ENCODE measurements at regions not wholly inside any gene's neighbourhood (a gene's known extent, or its start where the extent isn't known, plus 50 kb on each side); places are given as distances from the start of the nearest gene placed in this dataset.

DNA sequence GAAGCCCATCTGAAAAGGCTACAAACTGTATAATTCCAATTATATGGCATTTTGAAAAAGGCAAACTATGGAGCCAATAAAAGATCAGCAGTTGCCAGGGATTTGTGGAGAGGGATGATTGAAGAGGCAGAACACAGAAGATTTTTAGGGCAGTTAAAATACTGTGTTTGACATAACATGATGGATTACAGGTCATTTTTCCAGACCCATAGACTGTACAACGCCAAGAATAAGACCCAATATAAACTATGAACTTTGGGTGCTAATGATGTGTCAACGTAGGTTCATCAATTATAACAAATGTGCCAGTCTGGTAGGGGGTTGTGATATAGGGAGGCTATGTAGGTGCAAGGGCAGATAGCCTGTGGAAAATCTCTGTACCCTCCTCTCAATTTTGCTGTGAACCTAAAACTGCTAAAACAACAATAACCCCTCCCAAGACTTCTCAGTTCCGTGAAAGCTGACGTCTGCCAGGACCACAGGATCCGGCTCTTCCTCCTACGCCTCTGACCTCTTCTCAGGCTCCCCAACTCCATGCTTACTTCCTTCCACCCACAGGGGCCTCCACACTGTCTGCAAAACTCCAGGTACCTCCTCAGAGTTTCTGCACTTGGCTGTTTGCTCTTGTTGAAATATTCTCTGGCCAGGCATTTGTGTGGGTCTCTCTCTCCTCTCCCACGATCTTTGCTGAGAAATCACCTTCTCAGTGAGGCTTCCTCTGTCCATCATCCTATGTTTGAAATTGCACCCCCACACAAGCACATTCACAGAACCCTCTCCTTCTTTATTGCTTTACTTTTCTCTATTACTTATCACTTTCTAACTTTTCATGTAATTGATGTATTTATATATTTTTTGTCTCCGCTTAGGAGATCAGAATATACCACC, 131.4 kb downstream of the BBS10 start:
- DNase-seq, result no peak

DNA sequence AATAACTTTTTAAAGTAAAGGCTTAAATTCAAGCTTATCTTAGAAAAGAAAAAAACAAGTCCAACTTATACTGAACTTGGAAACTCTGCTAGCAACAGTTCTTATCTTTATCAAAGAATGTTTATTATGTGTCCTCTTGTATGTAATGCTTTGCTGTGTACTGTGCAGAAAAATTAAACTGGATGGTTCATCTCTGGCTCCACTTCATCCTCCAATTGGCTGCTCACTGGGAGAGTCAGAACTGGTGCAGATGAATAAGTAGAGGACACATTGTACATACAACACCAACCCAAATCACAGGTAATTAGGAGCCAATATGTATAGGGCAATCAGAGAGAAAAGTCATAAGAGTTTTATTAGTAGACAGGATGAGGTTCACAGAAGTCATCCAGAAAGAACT, 123.6 kb upstream of the NAP1L1 start:
- no peak for DNase-seq

DNA sequence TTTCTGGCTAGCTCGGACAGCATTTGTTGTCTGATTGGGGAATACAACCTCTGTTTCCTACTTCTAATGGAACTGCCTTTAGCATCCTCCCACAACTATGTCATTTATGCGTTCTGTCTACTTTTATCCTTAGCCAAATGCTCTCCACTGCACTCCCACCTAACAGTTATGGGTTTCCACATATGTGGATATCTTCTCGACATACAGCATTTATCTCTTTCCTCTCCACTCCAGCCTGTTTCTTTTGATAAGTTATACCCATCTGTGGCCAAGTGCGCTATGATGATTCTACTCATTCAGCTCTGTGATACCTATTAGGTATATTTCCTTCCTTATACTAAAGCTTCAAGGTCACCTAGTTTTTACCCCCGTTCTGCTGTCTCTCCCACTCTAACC, 122.2 kb upstream of the NAP1L1 start:
- no peak for DNase-seq

DNA sequence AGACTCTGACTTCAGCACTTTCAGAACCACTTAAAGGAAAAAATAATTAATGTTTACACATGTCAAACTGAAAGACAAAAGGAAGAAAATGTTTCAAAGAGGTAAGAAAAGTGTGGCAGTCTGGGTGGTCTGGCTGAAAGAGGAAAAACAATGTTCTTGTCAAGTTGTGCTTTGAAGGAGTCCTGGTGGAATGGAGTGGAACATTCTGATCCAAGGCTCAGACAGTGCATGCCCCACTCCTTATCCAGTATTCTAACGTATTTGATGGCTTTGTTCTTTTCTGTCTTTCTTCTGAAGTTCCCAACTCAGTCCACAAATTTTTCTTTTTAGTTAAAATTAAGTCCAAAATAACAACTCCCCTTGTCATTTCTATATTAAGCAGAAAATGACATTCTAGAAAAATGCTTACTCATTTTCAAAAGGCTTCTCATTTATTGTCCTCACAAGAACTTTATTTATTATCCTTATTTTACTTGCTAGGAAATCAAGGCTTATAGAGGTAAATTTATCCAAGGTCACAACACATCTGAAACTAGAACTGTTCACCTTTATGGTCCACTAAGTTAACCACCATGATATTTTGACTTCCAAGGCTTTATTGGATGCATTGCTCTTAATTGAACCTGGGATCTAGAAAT, 121.7 kb upstream of the NAP1L1 start:
- DNase-seq, result no peak

DNA sequence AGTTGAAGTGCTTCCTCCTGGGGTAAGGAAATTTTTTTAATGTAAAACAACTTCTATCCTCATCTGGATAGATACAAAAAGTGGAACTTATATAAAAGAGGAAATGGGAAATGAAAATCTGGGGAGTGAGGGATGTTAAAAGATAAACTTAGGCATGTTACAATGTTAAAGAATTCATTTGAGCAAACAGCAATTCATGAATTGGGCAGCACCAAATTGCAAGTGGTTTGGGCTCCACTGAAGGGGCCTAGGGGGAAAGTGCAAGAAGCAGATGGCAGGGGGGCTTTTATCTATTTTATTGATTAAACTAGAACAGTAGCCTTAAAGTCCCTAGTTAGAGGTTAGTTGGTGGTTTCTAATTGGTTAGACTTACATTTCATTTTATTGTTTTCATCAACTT, 118.1 kb upstream of the NAP1L1 start:
- DNase-seq, result no peak

DNA sequence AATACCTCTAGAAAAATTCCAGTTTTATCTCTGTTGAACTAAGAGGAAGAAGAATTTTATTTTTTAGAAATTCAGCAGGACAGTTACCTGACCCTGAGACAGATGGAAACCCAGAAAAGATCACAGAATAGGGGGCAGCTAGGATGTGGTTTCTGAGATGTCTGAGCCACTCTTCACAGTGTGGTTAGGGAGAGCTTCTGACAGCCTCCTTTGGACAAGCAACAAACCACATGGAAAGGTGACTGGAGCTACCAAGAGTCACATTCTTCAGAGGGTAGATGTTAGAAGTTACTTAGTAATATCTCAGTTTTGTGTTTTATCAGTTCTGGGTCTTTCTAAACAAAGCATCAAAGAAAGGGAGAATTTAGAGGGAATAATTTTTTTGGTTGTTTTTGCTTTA, 117.3 kb upstream of the NAP1L1 start:
- no peak for DNase-seq

DNA sequence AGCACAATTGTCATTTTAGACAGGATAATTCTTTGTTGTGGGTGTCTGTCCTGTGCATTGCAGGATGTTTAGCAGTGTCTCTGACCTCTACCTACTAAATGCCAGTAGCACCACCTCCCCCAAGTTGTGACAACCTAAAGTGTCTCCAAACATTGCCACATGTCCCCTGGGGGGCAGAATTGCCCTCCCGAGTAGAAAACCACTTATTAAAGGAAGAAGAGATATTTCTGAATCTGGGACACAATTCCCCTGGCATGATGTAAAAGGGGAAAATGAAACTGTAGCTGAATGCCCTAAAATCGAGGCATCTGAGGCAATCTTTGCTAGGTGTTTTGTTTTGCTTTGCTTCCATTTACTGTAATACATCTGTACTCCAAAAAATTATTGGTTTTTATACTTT, 116.8 kb upstream of the NAP1L1 start:
- no peak for DNase-seq

DNA sequence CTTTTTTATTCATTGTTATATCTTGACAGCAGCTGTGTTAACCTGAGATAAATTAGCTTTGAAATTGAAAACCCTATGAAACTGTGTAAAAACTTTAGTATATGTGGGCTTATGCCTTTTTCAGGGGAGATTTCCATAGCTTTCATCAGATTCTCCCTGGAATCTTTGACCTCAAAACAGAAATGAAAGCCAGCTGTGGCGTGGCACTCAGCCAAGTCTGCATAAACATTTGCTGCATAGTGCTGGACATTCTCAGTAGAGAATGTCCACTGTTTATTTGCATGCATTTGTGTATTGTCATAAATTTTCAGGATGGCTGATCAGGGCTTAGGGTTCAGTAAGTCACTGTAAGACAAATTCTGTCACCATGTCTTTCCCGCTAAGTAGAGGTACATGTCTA, 115.3 kb upstream of the NAP1L1 start:
- no peak for DNase-seq

DNA sequence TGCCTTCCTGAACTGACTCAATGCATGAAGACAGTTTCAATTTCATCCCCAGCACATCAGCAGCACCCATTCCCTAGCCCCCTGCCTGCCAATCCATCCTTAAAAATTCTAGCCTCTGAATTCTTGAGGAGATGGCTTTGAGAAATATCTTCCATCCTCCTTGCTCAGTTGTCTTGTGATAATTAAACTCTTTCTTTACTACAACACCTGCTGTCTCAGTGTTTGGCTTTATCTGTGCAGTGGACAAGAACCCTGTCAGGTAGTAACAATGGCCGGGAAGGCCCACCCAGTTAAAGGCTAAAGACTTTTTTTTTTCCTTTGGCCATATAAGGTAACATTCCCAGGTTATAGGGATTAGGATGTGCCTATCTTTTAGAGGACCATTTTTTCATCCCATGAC, 114.4 kb upstream of the NAP1L1 start:
- no peak for DNase-seq

DNA sequence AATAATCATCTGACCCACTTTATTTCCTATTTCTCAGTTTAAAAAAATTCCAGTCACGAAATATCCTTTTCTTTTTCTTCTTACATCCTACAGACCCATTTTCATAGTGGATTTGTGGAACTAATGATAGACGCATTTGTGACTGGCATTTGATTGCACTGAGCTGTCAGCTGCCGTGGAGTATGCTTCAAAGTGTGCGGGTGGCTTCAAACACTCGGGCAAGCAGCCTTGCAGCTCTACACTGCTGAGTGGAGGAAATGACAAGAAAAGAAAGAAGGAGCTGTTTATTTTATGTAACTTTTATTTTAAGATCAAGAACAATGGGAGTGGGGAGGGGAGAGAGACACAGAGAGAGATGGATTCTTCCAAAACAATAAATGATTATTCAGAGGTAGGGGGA, 112.8 kb upstream of the NAP1L1 start:
- DNase-seq, result no peak

DNA sequence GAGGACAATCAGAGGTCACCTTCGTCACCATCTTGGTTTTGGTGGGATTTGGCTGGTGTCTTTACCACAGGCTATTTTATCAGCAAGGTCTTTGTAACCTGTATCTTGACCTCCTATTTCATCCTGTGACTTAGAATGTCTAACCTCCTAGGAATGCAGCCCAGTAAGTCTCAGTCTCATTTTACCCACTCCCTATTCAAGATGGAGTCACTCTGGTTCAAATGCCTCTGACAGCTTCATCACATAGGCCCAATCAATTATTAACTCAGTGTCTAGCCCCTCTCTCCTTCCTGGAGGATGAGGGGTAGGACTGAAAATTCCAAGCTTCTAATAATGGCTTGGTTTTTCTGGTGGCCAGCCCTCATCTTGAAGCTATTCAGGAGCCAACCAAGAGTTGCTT, 111.4 kb upstream of the NAP1L1 start:
- DNase-seq, result no peak

DNA sequence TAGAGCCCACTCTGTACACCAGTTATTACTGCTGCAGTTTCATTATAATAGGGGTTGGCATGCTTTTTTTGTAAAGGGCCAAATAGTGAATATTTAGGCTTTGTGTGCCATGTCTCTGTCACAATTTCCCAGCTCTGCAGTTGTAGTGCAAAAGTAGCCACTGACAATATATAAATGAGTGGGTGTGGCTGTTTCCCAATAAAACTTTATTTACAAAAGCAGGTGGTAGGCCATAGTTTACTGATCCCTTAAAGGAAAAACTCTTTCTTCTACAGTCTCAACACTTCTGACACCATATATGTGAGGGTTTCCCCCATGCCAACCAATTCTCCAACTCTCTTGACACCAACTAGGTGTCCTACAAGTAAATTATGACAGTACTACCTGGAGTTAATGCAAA, 110.2 kb upstream of the NAP1L1 start:
- no peak for DNase-seq

DNA sequence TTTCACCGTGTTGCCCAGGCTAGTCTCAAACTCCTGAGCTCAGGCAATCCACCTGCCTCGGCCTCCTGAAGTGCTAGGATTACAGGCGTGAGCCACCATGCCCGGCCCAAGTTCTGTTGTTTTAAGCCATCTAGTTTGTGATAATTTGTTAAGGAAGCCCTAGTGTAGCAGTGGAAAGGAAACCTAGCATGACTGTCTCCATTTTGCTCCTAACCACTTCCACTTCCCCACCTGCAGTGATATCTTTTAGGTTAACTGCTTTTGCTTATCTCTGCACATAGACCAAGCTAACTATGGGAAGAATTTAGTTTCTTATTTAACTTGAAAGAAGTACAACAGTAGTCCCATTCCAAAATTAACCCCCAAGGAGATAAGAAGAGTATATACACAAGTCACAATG, 109.5 kb upstream of the NAP1L1 start:
- no peak for DNase-seq

DNA sequence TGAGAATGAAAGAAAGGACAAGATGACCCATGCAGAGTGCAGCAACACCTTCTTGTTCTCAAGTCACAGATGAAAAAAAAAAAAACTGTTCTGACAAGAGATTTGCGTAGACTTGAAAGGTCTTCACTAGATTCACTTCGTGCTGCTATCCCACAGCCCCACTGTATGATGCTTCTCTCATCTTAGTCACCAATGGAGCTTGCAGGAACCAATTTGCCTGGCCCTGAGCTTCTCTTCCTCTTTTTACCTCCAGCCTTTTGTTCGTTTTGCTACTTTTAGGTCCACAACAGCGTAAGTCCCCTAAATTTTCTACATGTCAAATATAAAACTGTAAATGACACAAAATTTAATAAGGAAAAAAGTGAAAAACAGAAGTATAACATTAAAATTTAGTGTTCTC, 107.9 kb upstream of the NAP1L1 start:
- DNase-seq, result no peak

DNA sequence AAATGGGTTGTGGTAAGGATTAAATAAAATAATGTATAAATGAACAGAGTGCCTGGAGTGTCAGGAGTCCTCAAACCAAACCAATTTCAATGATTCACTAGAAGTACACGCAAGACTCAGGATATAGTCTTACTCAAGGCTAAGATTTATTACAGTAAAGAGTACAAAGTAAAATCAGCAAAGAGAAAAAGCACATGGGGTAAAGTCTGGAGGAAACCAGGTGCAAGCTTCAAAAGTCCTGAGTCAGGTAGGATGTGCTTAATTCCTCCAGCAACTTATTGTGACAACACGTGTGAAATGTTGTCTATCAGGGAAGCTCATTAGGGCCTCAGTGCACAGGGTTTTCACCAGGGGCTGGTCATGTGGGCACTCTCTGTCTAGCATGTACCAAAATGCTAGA, 105.8 kb upstream of the NAP1L1 start:
- no peak for DNase-seq

DNA sequence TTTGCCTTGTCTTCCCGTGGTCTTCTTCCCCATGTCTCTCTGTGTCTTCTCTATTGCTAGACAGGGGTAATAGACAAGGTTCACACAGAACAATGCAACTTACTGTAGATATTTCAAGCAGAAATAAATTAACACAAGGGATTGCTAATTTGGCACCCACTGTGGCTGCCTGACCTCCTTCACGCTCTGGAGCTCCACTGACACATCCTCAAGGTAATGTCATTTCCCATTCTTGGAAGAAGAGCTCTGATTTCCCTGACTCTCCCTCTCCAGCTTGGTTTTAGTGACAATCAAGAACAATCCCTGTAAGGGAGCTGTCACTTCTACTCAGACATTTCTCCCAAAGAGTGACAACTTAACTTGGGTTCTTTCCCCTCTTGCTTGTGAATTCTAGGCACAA, 105.4 kb upstream of the NAP1L1 start:
- DNase-seq, result no peak

DNA sequence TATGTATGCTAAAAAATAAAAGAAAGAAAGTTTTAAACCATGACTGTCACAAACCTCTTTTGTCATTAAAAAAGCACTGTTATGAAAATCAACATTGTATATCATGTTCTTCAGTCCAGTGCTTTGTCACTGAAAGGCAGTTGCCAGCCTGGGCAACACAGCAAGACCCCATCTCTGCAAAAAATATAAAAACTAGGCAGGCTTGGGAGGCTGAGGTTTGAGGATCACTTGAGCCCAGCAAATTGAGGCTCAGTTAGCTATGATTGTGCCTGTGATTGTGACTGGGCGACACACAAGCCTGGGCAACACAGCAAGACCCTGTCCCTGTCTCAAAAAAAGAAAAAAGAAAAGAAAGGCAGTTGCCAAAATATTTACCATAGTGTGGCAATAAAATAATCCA, 102.7 kb upstream of the NAP1L1 start:
- DNase-seq, result no peak

DNA sequence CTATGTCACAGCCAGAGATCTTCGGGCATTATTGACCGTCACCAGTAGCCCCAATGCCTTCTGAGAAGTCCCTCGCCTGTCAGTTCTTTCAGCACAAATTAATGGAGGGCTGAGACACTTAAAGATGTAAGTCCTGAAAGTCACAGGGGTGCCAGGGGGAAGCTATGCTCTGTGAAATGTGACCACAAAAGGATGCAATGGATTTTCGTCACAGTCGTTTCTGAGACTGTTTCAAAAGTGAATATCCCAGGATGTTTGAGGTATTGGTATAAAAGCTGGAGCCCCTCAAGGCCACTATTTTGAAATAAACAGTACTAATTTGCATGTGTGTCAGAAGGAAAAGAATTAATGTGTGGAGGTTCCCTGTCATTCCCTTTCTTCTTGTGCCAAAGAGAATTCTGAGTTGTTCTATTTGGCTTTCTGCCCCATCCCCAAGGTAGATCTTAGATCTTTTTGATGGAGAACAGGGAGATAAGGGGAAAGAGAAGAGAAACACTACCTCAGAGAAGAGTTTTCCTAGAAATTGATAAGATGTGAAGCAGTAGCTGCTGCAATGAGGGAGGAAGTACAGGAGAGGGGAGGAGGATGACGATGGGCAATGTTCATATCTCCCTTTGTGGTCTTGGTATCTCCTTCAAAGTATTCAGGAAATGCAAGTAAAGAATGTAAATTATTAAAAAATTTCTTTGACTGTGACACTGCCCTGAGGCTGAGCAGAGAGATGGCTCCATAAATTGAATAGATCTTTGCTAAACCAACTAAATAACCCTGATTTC, 101.8 kb upstream of the NAP1L1 start:
- no peak for DNase-seq

DNA sequence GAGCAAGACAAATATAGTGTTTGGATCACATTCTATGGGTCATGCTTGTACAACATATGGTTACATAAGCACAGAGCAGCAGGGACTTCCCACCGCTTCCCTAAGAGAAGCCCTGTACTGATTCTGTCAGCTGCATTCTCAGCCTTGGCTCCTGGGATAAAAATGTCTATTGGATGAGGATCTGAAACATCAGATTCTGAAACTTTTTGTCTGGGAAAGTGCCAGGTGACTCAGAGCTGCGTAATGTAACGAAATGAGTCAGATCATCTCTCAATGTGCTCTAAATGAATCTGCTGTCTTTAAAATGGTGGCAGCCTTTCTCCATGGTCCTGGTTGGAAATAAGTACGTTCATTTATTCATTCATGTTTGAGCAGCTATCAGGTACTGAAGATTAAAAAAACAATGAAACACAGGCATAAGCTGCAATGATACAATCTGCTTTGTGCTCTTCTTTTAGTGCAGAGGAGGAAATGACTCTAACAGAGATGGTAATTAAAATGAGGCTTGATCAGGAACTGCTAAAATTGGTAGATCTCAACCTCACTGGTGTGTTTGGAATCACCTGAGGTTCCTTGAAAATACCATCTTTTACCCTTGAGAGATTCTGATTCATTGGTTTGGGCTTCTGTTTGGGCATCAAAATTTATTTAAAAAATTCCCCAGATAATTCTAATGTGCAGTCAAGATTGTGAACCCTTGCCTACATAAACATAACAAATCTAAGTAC, 99.1 kb upstream of the NAP1L1 start:
- DNase-seq, result peak; percentile 39

DNA sequence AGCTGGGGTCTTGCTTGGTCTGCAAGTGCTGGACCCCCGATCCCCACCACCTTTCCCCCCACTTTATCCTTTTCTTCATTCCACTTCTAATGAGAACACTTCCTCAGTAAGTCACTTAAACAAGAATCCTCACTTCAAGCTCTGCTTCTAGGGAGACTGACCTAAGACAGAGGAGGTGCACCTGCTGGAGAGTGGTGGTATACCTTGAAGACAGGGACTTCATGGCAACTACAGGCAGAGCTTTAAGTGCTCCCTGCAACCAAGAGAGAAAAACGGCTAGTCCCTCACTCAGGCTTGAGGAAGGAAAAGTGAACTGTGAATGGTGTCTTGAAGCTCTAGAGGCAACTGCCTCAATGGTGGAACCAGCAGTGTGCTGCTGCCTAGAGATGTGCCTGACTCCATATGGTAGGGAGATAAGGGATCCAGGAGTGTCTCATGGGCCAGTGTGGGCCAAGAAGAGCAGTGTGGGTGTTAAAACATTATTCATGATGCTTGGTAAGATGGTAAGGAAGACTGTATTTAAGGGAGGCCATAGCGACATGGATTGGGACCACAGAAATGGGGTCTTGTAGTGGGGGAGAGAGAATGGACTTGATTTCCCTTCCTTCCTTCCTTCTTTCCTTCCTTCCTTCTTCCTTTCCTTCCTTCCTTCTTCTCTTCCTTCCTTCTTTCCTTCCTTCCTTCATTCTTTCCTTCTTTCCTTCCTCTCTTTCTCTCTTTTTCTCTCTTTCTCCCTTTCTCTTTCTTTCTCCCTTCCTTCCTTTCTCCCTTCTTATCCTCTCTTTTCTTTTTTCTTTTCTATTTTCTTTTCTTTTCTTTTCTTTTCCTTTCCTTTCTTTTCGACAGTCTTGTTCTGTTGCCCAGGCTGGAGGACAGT, 96.2 kb upstream of the NAP1L1 start:
- DNase-seq, result no peak

DNA sequence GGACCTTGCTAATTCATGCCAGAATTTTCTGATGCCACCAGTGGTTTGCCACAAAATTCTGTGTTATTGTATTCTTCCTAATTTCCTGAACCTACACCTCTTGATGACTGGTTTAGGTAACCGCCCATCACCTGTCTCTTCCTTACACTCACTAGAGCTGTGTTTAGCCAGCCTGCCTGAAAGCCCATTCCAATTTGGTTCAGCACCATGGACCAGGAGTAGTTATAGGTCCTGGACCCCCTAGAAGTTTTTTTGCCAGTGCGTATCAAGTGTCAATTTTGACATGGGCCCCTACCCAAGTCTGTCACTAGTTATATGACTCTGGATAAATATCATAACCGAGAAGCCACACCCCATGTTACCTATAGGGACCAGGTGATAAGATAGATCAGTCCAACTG, 94.0 kb upstream of the NAP1L1 start:
- no peak for DNase-seq

DNA sequence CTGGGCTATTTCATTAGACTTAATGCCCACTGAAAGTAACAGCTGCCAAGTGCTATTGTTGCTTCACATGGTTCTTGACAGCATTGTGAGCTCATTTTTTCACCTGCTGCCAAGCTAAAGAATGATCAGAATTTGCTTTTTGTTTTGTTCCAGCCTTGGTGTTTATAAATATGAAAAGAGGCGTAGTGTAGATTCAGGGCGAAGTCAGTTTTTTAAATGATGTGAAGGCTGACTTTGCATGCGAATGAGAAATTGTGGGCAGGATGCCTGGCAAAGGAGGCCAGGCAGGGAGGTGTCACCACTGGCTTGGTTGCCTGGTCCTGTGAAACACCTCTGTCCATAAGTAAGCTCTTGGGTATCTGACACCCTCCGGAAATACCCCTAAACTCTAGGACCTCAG, 93.3 kb upstream of the NAP1L1 start:
- DNase-seq, result no peak

All from activated naive CD4-positive, alpha-beta T cell treated with anti-CD3 and anti-CD28 coated beads, Interleukin-2, amount 50 U/mL, for 16 hours (primary cell).